SK-N-SH (cell line): ENCODE measurements at regions not wholly inside any gene's neighbourhood (a gene's known extent, or its start where the extent isn't known, plus 50 kb on each side); places are given as distances from the start of the nearest gene placed in this dataset.

Source experiments
- MAX ChIP-seq: IDR thresholded peaks from 2 replicates; pipeline ENCODE4 v1.4.0; 2012; ENCODE audit warnings: low read depth
- RFX5 ChIP-seq: IDR thresholded peaks from 2 replicates; pipeline ENCODE4 v1.6.1; 2012; ENCODE audit warnings: mild to moderate bottlenecking, improper control_type of control experiment, low read length
- TF ChIP-seq, protein P1 (sequence below): fragments of 200-600 bp; sonication (generic); IDR thresholded peaks from 2 replicates; pipeline ENCODE4 v1.6.1; 2017; ENCODE audit warnings: antibody characterized with exemption, mild to moderate bottlenecking, moderate library complexity

DNA sequence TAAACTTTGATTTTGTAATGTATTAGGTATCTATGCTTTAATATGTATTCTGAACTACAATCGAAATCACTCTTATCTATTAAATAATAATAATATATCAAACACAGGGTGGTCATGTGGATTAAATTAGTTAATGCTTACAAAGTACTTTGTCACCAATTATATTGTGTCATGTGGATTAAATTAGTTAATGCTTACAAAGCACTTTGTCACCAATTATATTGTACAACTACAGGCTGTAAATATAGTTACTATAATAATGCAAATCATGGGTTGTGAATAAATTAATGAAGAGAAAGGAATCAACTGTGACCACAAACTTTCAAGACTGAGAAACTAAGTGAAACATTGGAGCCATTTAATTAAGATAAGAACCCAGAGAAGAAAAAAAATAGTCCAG lies 1929.1 kb upstream of the PCDH20 start:
- TF ChIP-seq, protein P1, sequence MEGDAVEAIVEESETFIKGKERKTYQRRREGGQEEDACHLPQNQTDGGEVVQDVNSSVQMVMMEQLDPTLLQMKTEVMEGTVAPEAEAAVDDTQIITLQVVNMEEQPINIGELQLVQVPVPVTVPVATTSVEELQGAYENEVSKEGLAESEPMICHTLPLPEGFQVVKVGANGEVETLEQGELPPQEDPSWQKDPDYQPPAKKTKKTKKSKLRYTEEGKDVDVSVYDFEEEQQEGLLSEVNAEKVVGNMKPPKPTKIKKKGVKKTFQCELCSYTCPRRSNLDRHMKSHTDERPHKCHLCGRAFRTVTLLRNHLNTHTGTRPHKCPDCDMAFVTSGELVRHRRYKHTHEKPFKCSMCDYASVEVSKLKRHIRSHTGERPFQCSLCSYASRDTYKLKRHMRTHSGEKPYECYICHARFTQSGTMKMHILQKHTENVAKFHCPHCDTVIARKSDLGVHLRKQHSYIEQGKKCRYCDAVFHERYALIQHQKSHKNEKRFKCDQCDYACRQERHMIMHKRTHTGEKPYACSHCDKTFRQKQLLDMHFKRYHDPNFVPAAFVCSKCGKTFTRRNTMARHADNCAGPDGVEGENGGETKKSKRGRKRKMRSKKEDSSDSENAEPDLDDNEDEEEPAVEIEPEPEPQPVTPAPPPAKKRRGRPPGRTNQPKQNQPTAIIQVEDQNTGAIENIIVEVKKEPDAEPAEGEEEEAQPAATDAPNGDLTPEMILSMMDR = no peak
- no peak for TF ChIP-seq MAX
- no peak for TF ChIP-seq RFX5
